ENCODE measurements at regions not wholly inside any gene's neighbourhood (a gene's known extent, or its start where the extent isn't known, plus 50 kb on each side); places are given as distances from the start of the nearest gene placed in this dataset.

DNA sequence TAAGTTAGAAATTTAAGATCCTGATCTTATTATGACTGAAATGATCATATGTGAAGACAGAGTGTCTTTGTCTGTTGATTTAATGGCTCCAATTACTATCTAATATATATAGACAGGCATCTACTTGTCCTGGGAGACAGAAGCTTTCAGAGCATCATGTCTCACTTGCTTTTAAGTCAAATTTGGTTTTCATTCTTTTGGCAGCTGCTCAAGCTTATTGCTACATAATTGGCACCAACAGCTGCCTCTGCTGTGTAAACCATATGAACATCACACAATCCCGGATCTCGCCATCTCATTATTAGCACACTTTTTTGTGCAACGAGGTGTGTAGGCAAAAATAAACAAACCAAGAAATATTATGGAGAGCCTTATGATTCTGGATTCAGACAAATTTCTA, 1717.9 kb downstream of the EFNA5 start:
- H3K4me3 ChIP-seq, result no peak overlapping the region
- TF ChIP-seq, protein P1, sequence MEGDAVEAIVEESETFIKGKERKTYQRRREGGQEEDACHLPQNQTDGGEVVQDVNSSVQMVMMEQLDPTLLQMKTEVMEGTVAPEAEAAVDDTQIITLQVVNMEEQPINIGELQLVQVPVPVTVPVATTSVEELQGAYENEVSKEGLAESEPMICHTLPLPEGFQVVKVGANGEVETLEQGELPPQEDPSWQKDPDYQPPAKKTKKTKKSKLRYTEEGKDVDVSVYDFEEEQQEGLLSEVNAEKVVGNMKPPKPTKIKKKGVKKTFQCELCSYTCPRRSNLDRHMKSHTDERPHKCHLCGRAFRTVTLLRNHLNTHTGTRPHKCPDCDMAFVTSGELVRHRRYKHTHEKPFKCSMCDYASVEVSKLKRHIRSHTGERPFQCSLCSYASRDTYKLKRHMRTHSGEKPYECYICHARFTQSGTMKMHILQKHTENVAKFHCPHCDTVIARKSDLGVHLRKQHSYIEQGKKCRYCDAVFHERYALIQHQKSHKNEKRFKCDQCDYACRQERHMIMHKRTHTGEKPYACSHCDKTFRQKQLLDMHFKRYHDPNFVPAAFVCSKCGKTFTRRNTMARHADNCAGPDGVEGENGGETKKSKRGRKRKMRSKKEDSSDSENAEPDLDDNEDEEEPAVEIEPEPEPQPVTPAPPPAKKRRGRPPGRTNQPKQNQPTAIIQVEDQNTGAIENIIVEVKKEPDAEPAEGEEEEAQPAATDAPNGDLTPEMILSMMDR (IDR thresholded peaks at IDR 0.05), result no peak
- no peak overlapping the region for H3K27ac ChIP-seq
- H3K27me3 ChIP-seq, result no peaks in the 10 kb centered on the region
- no peaks in the 10 kb centered on the region for H3K36me3 ChIP-seq
- no peaks in the 10 kb centered on the region for H3K9me3 ChIP-seq
- intact Hi-C loops (cut with DNase I), result no loop called here
- DNase-seq (ENCODE audit: low spot score in 2 of 2), result no peak
- no peaks in the 10 kb centered on the region for H3K4me1 ChIP-seq

DNA sequence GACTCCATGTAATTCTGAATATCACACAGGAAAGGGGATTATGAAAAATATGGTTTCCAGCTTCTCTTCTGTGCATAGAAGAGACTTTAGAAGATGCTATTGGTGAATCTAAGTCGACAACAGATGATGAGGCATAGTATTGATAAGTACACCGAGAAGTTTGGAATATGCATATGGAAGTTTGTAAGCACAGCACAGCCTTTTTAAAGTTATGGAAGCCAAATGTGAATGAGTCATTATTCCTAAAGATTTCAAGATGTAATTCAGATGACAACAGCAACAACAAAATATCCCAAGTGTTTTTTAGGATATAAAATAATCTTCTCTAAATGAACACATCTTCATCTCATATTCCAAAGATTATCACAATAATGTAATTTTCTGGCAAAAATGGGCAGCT, 1723.3 kb downstream of the EFNA5 start:
- no peak for DNase-seq (ENCODE audit: low spot score in 2 of 2)
- Histone ChIP-seq H3K36me3 (no peaks in the 10 kb centered on the region), H3K9me3 (no peaks in the 10 kb centered on the region), H3K4me1 (no peaks in the 10 kb centered on the region), H3K27ac (no peak overlapping the region), H3K27me3 (no peaks in the 10 kb centered on the region), H3K4me3 (no peak overlapping the region)
- intact Hi-C loops (cut with DNase I), result no loop called here
- TF ChIP-seq, protein P1 (IDR thresholded peaks at IDR 0.05), result no peak

DNA sequence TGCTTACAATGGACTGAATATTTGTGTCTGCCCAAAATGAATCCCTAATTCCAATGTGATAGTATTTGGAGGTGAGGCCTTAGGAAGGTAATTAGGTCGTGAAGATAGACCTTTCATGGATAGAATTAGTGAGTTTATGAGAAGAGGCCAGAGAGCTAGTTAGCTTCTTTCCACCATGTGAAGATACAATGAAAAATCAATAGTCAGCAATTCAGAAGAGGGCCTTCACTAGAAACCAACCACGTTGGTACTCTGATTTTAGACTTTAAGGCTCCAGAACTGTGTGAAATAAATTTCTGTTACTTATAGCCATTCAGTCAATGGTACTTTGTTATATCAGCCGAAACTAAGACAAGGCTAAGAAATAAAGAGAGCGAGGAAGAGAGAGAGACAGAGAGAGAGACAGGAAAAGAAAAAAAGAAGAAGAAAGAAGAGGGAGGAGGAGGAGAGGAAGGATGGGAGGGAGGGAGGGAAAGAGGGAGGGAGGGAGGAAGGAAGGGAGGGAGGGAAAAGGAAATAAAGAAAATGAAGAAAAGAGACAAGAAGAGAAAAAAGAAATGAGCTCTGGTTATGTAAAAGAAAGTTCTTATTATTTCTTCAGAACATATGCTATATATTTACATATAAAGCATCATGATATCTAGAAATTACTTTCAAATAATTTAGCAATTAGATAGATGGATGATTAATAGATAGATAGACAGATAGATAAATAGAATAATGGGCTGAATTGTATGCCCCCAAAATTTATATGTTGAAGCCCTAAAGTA, 1725.3 kb downstream of the EFNA5 start:
- Histone ChIP-seq H3K27ac (no peak overlapping the region), H3K4me3 (no peak overlapping the region), H3K27me3 (no peaks in the 10 kb centered on the region), H3K36me3 (no peaks in the 10 kb centered on the region), H3K9me3 (no peaks in the 10 kb centered on the region), H3K4me1 (no peaks in the 10 kb centered on the region)
- TF ChIP-seq, protein P1 (IDR thresholded peaks at IDR 0.05), result no peak
- intact Hi-C loops (cut with DNase I), result no loop called here
- DNase-seq (ENCODE audit: low spot score in 2 of 2), result no peak

DNA sequence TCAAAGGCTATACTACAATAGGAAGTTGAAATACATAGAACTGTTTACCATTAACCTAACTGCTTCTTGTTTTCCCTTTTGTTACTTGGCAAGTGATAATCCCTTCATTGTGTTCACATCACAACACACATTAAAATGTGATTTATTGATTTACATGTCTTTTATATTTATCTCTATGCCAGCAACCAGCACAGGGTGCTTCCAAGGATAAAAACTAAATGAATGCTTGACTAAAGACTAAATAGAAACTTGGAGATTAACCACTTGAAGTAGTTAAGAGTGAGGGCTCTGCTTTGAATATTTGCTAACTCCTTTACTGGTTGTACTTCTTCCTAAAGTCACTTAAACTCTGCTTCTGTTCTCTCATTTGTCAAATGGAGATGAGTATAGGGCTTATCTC, 1730.6 kb downstream of the EFNA5 start:
- no peaks in the 10 kb centered on the region for H3K27me3 ChIP-seq
- H3K27ac ChIP-seq, result no peak overlapping the region
- no peaks in the 10 kb centered on the region for H3K9me3 ChIP-seq
- no peak overlapping the region for H3K4me3 ChIP-seq
- H3K36me3 ChIP-seq, result no peaks in the 10 kb centered on the region
- intact Hi-C loops (cut with DNase I), result no loop called here
- no peak for DNase-seq (ENCODE audit: low spot score in 2 of 2)
- no peaks in the 10 kb centered on the region for H3K4me1 ChIP-seq
- TF ChIP-seq, protein P1 (IDR thresholded peaks at IDR 0.05), result no peak

DNA sequence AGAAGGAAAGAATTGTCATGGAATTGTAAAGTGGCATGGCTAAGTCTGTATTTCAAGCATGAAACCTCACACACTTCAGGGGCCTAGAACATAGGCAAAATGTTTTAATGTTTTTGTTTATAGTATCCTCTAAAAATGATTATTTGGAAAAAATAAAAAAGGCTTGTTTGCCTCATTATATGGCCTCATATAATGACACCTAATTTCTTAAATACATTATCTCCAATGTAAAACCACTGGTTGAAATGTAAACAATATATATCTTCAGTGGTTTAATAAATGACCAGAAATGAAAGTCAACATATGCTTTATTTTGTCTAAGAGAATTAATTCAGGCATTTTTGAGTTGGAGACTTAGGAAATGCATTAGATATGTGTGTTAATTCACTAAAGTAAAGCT, 1736.6 kb downstream of the EFNA5 start:
- TF ChIP-seq, protein P1 (IDR thresholded peaks at IDR 0.05), result no peak
- Histone ChIP-seq H3K4me1 (peaks cover 0 to 3% of the 10 kb centered on the region in 2 donors), H3K9me3 (no peaks in the 10 kb centered on the region), H3K27me3 (no peaks in the 10 kb centered on the region), H3K27ac (no peak overlapping the region), H3K4me3 (no peak overlapping the region), H3K36me3 (no peaks in the 10 kb centered on the region)
- no peak for DNase-seq (ENCODE audit: low spot score in 2 of 2)
- intact Hi-C loops (cut with DNase I), result no loop called here

Data from ascending aorta (tissue), 2 donors.